MM.1S (cell line): ENCODE measurements at regions not wholly inside any gene's neighbourhood (a gene's known extent, or its start where the extent isn't known, plus 50 kb on each side); places are given as distances from the start of the nearest gene placed in this dataset.

Experiments
- DNase-seq: peaks from one replicate; pipeline ENCODE4 v3.0.0-alpha.2; 2015
- H2AFZ ChIP-seq: fragments of 300-600 bp; sonication (generic); 2 replicates; pipeline ENCODE4 v1.6.0; 2016; ENCODE audit warnings: antibody characterized with exemption, low read length
- H3F3A ChIP-seq: fragments of 300-600 bp; sonication (generic); 2 replicates; pipeline ENCODE4 v1.6.1; 2016; ENCODE audit warnings: mild to moderate bottlenecking, antibody characterized with exemption, low read length, moderate library complexity, mixed read lengths; ENCODE audit not compliant: insufficient read depth
- H3K27ac ChIP-seq: fragments of 300-600 bp; sonication (generic); 2 replicates; pipeline ENCODE4 v1.5.1; 2016; ENCODE audit warnings: mild to moderate bottlenecking, low read length
- H3K27me3 ChIP-seq: fragments of 300-600 bp; sonication (generic); replicated peaks from 2 replicates; pipeline ENCODE4 v1.6.0; 2016; ENCODE audit warnings: low read length; ENCODE audit not compliant: insufficient read depth
- H3K36me3 ChIP-seq: fragments of 300-600 bp; sonication (generic); replicated peaks from 2 replicates; pipeline ENCODE4 v1.6.1; 2016; ENCODE audit warnings: mild to moderate bottlenecking, low read length, mixed read lengths; ENCODE audit not compliant: insufficient read depth
- H3K4me1 ChIP-seq: fragments of 300-600 bp; sonication (generic); 2 replicates; pipeline ENCODE4 v1.6.1; 2016; ENCODE audit warnings: low read length, mixed read lengths
- H3K4me2 ChIP-seq: fragments of 300-600 bp; sonication (generic); 2 replicates; pipeline ENCODE4 v1.6.0; 2016; ENCODE audit warnings: low read depth, low read length
- H3K4me3 ChIP-seq: fragments of 300-600 bp; sonication (generic); 2 replicates; pipeline ENCODE4 v1.5.1; 2016; ENCODE audit warnings: low read length, mixed read lengths
- H3K79me2 ChIP-seq: fragments of 300-600 bp; sonication (generic); 2 replicates; pipeline ENCODE4 v1.6.1; 2016; ENCODE audit warnings: mixed run types, low read length, mixed read lengths
- H3K9ac ChIP-seq: fragments of 300-600 bp; sonication (generic); 2 replicates; pipeline ENCODE4 v1.6.1; 2016; ENCODE audit warnings: low read length, mixed read lengths
- H3K9me2 ChIP-seq: fragments of 300-600 bp; sonication (generic); replicated peaks from 2 replicates; pipeline ENCODE4 v1.6.1; 2016; ENCODE audit warnings: mild to moderate bottlenecking, low read length, mixed read lengths; ENCODE audit not compliant: insufficient read depth
- H3K9me3 ChIP-seq: fragments of 300-600 bp; sonication (generic); replicated peaks from 2 replicates; pipeline ENCODE4 v1.6.1; 2016; ENCODE audit warnings: mild to moderate bottlenecking, low read length, mixed read lengths; ENCODE audit not compliant: insufficient read depth
- H4K20me1 ChIP-seq: fragments of 300-600 bp; sonication (generic); 2 replicates; pipeline ENCODE4 v1.6.1; 2016; ENCODE audit warnings: mild to moderate bottlenecking, low read length, moderate library complexity, mixed read lengths; ENCODE audit not compliant: insufficient read depth
- EZH2 ChIP-seq: fragments of 300-600 bp; sonication (generic); optimal IDR thresholded peaks from 2 replicates; pipeline ENCODE3; 2017; ENCODE audit warnings: low read depth, mild to moderate bottlenecking, antibody characterized with exemption, low read length, mixed read lengths
- EZH2phosphoT487 ChIP-seq: fragments of 300-600 bp; sonication (generic); IDR thresholded peaks from 2 replicates; pipeline ENCODE4 v1.6.1; 2018; ENCODE audit warnings: antibody characterized with exemption, low read length
- TF ChIP-seq, protein P1 (sequence below): fragments of 300-600 bp; sonication (generic); IDR thresholded peaks from 2 replicates; pipeline ENCODE4 v1.5.1; 2016; ENCODE audit warnings: antibody characterized with exemption, low read length, mixed read lengths

DNA sequence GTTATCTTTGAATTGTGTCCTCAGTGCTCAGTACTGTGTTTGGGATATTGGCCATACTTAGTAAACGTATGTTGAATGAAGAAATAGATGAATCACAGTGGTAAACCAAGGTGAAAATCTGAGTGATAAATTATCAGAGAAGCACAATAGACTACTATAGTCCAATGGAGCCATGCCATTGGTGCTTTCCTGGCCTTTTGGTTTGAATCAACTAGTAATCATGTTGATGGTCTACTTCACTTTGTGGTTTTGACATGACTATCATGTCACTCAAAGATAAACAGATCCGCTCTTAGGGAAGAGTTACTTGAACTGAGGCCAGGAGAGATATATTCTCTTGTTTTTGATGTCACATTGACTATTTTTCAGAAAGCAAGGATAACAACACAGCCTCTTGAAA is 86.1 kb upstream of the IGFBP3 start:
- no peaks in the 10 kb centered on the region for H3K9me2 ChIP-seq
- no peaks in the 10 kb centered on the region for H4K20me1 ChIP-seq
- H3K4me1 ChIP-seq, result peaks cover 42% of the 10 kb centered on the region
- H3K4me3 ChIP-seq, result no peak overlapping the region
- H3K27me3 ChIP-seq, result no peaks in the 10 kb centered on the region
- H3K36me3 ChIP-seq, result no peaks in the 10 kb centered on the region
- no peaks in the 10 kb centered on the region for H3K9me3 ChIP-seq
- no peak overlapping the region for H2AFZ ChIP-seq
- H3K9ac ChIP-seq, result no peak overlapping the region
- H3K4me2 ChIP-seq, result no peak overlapping the region
- no peaks in the 10 kb centered on the region for H3K79me2 ChIP-seq
- no peak overlapping the region for H3K27ac ChIP-seq
- TF ChIP-seq, protein P1, sequence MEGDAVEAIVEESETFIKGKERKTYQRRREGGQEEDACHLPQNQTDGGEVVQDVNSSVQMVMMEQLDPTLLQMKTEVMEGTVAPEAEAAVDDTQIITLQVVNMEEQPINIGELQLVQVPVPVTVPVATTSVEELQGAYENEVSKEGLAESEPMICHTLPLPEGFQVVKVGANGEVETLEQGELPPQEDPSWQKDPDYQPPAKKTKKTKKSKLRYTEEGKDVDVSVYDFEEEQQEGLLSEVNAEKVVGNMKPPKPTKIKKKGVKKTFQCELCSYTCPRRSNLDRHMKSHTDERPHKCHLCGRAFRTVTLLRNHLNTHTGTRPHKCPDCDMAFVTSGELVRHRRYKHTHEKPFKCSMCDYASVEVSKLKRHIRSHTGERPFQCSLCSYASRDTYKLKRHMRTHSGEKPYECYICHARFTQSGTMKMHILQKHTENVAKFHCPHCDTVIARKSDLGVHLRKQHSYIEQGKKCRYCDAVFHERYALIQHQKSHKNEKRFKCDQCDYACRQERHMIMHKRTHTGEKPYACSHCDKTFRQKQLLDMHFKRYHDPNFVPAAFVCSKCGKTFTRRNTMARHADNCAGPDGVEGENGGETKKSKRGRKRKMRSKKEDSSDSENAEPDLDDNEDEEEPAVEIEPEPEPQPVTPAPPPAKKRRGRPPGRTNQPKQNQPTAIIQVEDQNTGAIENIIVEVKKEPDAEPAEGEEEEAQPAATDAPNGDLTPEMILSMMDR, result no peak
- no peak for TF ChIP-seq EZH2
- no peak for DNase-seq
- peaks cover 21% of the 10 kb centered on the region for H3F3A ChIP-seq

DNA sequence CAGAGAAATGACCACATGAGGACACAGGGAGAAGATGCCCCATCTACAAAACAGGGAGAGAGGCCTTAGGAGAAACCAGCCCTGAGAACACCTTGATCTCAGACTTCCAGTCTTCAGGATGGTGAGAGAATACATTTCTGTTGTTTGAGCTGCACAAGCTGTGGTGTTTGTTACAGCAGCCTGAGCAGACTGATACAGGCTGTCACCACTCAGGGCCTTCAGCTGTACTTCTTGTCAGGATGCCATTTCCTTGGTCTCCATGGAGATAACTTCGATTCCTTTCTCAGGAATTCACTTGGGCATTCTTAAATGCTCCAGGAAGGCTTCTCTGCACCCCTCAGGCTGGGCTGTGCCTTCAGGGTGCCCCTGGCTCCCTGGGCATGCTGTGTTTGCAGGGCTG is 85.7 kb upstream of the IGFBP3 start:
- H3K36me3 ChIP-seq, result no peaks in the 10 kb centered on the region
- H3K27ac ChIP-seq, result peak overlapping the region; percentile 90; the same call in 1 of the 2 replicates
- DNase-seq, result no peak
- no peaks in the 10 kb centered on the region for H3K79me2 ChIP-seq
- no peaks in the 10 kb centered on the region for H3K9me3 ChIP-seq
- H3K4me1 ChIP-seq, result peaks cover 42% of the 10 kb centered on the region
- H2AFZ ChIP-seq, result no peak overlapping the region
- H4K20me1 ChIP-seq, result no peaks in the 10 kb centered on the region
- no peak overlapping the region for H3K9ac ChIP-seq
- H3K4me3 ChIP-seq, result no peak overlapping the region
- no peak overlapping the region for H3K4me2 ChIP-seq
- TF ChIP-seq EZH2 (no peak), EZH2phosphoT487 (no peak)
- TF ChIP-seq, protein P1, result no peak
- peaks cover 21% of the 10 kb centered on the region for H3F3A ChIP-seq
- no peaks in the 10 kb centered on the region for H3K27me3 ChIP-seq
- no peaks in the 10 kb centered on the region for H3K9me2 ChIP-seq

DNA sequence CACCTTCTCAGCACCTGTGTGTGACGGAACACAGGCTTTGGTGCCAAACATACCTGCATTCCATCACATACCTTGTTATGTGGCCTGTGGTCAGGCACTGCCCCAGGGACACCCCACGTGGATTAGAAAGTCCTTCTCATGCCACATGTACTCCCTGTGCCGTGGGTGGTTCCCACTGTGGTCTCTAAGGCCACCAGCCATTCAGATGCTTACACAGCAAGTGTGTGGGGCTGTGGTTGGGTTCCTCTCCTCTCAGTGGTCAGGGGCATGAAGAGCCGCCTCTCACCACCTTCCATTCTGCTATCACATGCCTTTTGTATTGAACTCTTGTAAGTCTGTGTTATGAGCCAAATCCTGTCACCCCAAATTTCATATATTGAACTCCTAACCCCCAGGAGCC is 85.1 kb upstream of the IGFBP3 start:
- TF ChIP-seq, protein P1, result no peak
- TF ChIP-seq EZH2phosphoT487, result no peak
- no peak for TF ChIP-seq EZH2
- no peaks in the 10 kb centered on the region for H3K79me2 ChIP-seq
- peak overlapping the region; percentile 61; the same call in 1 of the 2 replicates for H3K4me2 ChIP-seq
- peak; percentile 65 for DNase-seq
- peaks cover 42% of the 10 kb centered on the region for H3K4me1 ChIP-seq
- H3K27me3 ChIP-seq, result no peaks in the 10 kb centered on the region
- H4K20me1 ChIP-seq, result no peaks in the 10 kb centered on the region
- no peak overlapping the region for H3K4me3 ChIP-seq
- H3K9me3 ChIP-seq, result no peaks in the 10 kb centered on the region
- H3K9ac ChIP-seq, result no peak overlapping the region
- H3K27ac ChIP-seq, result peak overlapping the region; percentile 90; the same call in 1 of the 2 replicates
- H3F3A ChIP-seq, result peaks cover 21% of the 10 kb centered on the region
- no peaks in the 10 kb centered on the region for H3K9me2 ChIP-seq
- 0 out of 2 replicates have a peak overlapping the region, but pooled peaks have one; percentile 7 for H2AFZ ChIP-seq
- no peaks in the 10 kb centered on the region for H3K36me3 ChIP-seq
